Peyer's patch (tissue), 4 donors: ENCODE measurements at regions not wholly inside any gene's neighbourhood (a gene's known extent, or its start where the extent isn't known, plus 50 kb on each side); places are given as distances from the start of the nearest gene placed in this dataset.

Source experiments
- DNase-seq, 3 donors: peaks; one replicate each; pipeline ENCODE4 v3.0.0-alpha.2; 2017 to 2019
- H3K27ac ChIP-seq, 4 donors: fragments of 200-600 bp; sonication (generic); one replicate each; pipeline ENCODE4 v1.5.1; 2016 to 2019
- H3K27me3 ChIP-seq, 2 donors: fragments of 200-600 bp; sonication (generic); one replicate each; pipeline ENCODE4 v1.5.1; 2019
- H3K36me3 ChIP-seq, 3 donors: fragments of 200-600 bp; sonication (generic); one replicate each; pipeline ENCODE4 v1.5.1; 2016 to 2019
- H3K4me1 ChIP-seq, 4 donors: fragments of 200-600 bp; sonication (generic); one replicate each; pipeline ENCODE4 v1.5.1; 2016 to 2019
- H3K4me3 ChIP-seq, 4 donors: fragments of 200-600 bp; sonication (generic); 1 replicate in 3 of 4; 2 replicates in 1 of 4; pipeline ENCODE4 v1.5.1; 2016 to 2019; ENCODE audit warnings: mild to moderate bottlenecking in 1 of 4
- H3K9me3 ChIP-seq, 4 donors: fragments of 200-600 bp; sonication (generic); one replicate each; pipeline ENCODE4 v1.5.1; 2016 to 2019; ENCODE audit warnings: mild to moderate bottlenecking in 1 of 4
- CTCF ChIP-seq, 6 experiments: fragments of 450-650 bp in 4 of 6; fragments of 200-600 bp in 2 of 6; sonication (generic) in 1 of 6; IDR thresholded peaks; one replicate each; pipeline ENCODE4 v1.5.1; 2017 to 2019; ENCODE audit warnings: antibody characterized with exemption in 6 of 6, mild to moderate bottlenecking in 3 of 6, moderate library complexity in 1 of 6
- POLR2A ChIP-seq, 2 donors: fragments of 450-650 bp; IDR thresholded peaks; one replicate each; pipeline ENCODE4 v1.5.1; 2017; ENCODE audit warnings: antibody characterized with exemption in 2 of 2, mild to moderate bottlenecking in 2 of 2, moderate library complexity in 2 of 2

- TF ChIP-seq POLR2A (IDR thresholded peaks at IDR 0.05) (no peak), CTCF (IDR thresholded peaks at IDR 0.05) (no peak)
- Histone ChIP-seq H3K4me3 (no peak overlapping the region), H3K36me3 (no peaks in the 10 kb centered on the region), H3K9me3 (no peaks in the 10 kb centered on the region), H3K27me3 (no peaks in the 10 kb centered on the region), H3K4me1 (no peaks in the 10 kb centered on the region), H3K27ac (no peak overlapping the region)
- DNase-seq, result no peak
These were observed 168.1 kb upstream of the DEFB112 start for GRCh38 chr6:50217841-50218240.

- Histone ChIP-seq H3K27me3 (no peaks in the 10 kb centered on the region), H3K4me1 (no peaks in the 10 kb centered on the region), H3K27ac (no peak overlapping the region), H3K36me3 (no peaks in the 10 kb centered on the region), H3K9me3 (no peaks in the 10 kb centered on the region), H3K4me3 (no peak overlapping the region)
- no peak for DNase-seq
- no peak for TF ChIP-seq CTCF (IDR thresholded peaks at IDR 0.05)
- no peak for TF ChIP-seq POLR2A (IDR thresholded peaks at IDR 0.05)
These were observed 186.4 kb upstream of the DEFB112 start for GRCh38 chr6:50236164-50236563.

- H3K27ac ChIP-seq, result no peak overlapping the region
- no peak for DNase-seq
These were observed 190.1 kb upstream of the DEFB112 start for GRCh38 chr6:50239853-50240252.

GRCh38 chr6:50240986-50241385 lies 191.3 kb upstream of the DEFB112 start:
- Histone ChIP-seq H3K4me1 (no peaks in the 10 kb centered on the region), H3K4me3 (no peak overlapping the region), H3K27me3 (no peaks in the 10 kb centered on the region), H3K9me3 (no peaks in the 10 kb centered on the region), H3K27ac (no peak overlapping the region), H3K36me3 (no peaks in the 10 kb centered on the region)
- TF ChIP-seq CTCF (IDR thresholded peaks at IDR 0.05), result no peak
- no peak for DNase-seq

More at GRCh38 chr6:50239853-50240252, 190.1 kb upstream of the DEFB112 start:
- no peak for TF ChIP-seq CTCF (IDR thresholded peaks at IDR 0.05)
- no peak for TF ChIP-seq POLR2A (IDR thresholded peaks at IDR 0.05)
- Histone ChIP-seq H3K4me1 (no peaks in the 10 kb centered on the region), H3K27me3 (no peaks in the 10 kb centered on the region), H3K4me3 (no peak overlapping the region), H3K9me3 (no peaks in the 10 kb centered on the region), H3K36me3 (no peaks in the 10 kb centered on the region)

- no peak overlapping the region for H3K27ac ChIP-seq
- no peak for TF ChIP-seq CTCF (IDR thresholded peaks at IDR 0.05)
- no peak for TF ChIP-seq POLR2A (IDR thresholded peaks at IDR 0.05)
- H3K4me1 ChIP-seq, result no peaks in the 10 kb centered on the region
- H3K4me3 ChIP-seq, result no peak overlapping the region
- H3K9me3 ChIP-seq, result no peaks in the 10 kb centered on the region
- no peaks in the 10 kb centered on the region for H3K36me3 ChIP-seq
- no peak for DNase-seq
- no peaks in the 10 kb centered on the region for H3K27me3 ChIP-seq
These were observed 199.8 kb upstream of the DEFB112 start for GRCh38 chr6:50249493-50249892.

GRCh38 chr6:50257322-50257721 lies 207.6 kb upstream of the DEFB112 start:
- Histone ChIP-seq H3K4me3 (no peak overlapping the region), H3K9me3 (no peaks in the 10 kb centered on the region), H3K27me3 (no peaks in the 10 kb centered on the region), H3K4me1 (no peaks in the 10 kb centered on the region), H3K27ac (no peak overlapping the region), H3K36me3 (no peaks in the 10 kb centered on the region)
- DNase-seq, result no peak
- TF ChIP-seq POLR2A (IDR thresholded peaks at IDR 0.05), result no peak
- no peak for TF ChIP-seq CTCF (IDR thresholded peaks at IDR 0.05)
